ENCODE measurements at regions not wholly inside any gene's neighbourhood (a gene's known extent, or its start where the extent isn't known, plus 50 kb on each side); places are given as distances from the start of the nearest gene placed in this dataset.

DNA sequence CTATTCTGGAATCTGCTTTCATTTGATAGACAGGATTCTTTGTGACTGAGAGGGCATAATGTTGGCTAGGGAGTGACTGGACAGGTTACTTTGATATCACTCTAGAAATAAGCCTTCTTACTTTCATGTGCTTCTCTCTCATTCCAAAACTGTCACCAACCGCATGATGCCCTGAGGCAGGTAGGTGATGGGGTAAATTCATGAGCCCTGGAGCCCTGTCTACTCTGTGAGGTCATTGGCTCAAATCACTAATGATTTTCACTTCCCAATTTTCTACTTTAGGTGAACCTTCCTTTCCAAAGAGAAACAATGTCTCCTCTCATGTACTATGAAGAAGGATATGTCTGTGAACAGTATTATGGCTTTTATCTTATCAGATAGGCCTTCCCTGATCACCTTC, 596.7 kb downstream of the TUSC7 start:
- Mint-ChIP-seq H3K4me3 (no peak overlapping the region), H3K9me3 (peaks cover 0 to 27% (median 1%) of the 10 kb centered on the region in 11 donors), H3K27me3 (no peaks in the 10 kb centered on the region), H3K36me3 (no peaks in the 10 kb centered on the region), H3K4me1 (peaks cover 0 to 1% (median 0%) of the 10 kb centered on the region in 7 donors), H3K27ac (no peak overlapping the region)
- H3K27ac ChIP-seq (ENCODE audit: low read depth, low read length): no peak overlapping the region
- H3K4me3 ChIP-seq (ENCODE audit: low read length): no peak overlapping the region
- intact Hi-C loops (cut with micrococcal nuclease): no loop called here
- H3K9me3 ChIP-seq (ENCODE audit: control insufficient read depth in 2 of 3, low read length in 3 of 3): no peaks in the 10 kb centered on the region
- POLR2A ChIA-PET: no interaction called here
- no peak for ATAC-seq
- H3K4me1 ChIP-seq (ENCODE audit: control insufficient read depth in 2 of 2, insufficient read depth in 2 of 2, low read length in 2 of 2): no peaks in the 10 kb centered on the region
- no peak for DNase-seq
- no peaks in the 10 kb centered on the region for H3K36me3 ChIP-seq (ENCODE audit: control insufficient read depth in 2 of 3, insufficient read depth in 3 of 3, low read length in 3 of 3)
- H3K27me3 ChIP-seq (ENCODE audit: control insufficient read depth in 2 of 2, insufficient read depth in 2 of 2, low read length in 2 of 2): no peaks in the 10 kb centered on the region
- CTCF ChIA-PET: no interaction called here

DNA sequence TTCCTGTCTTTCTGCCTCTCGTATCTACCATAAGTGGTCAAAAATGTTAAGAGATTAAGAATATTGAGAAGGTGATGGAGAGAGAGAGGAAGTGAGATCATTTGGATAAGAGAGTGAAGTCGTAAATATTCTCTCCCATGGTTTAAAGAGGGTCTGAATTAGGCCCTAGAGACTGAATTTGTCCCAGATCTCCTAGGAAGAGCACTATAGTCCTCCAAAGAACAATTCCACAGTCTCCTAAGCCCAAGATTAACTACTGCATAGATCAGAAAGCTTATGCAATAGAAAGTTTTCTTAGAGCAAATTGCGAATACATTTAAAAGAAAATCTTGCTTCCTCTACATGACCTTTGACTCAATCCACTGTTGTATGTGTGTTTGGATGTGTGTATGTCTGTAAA, 598.8 kb downstream of the TUSC7 start:
- ATAC-seq (no peak), DNase-seq (no peak)
- H3K36me3 ChIP-seq (ENCODE audit: control insufficient read depth in 2 of 3, insufficient read depth in 3 of 3, low read length in 3 of 3): no peaks in the 10 kb centered on the region
- ChIA-PET POLR2A (no interaction called here), CTCF (no interaction called here)
- Mint-ChIP-seq H3K4me1 (peaks cover 0 to 1% (median 0%) of the 10 kb centered on the region in 7 donors), H3K9me3 (peaks cover 0 to 29% (median 2%) of the 10 kb centered on the region in 11 donors), H3K27ac (no peak overlapping the region), H3K4me3 (no peak overlapping the region), H3K36me3 (no peaks in the 10 kb centered on the region), H3K27me3 (no peaks in the 10 kb centered on the region)
- no peaks in the 10 kb centered on the region for H3K9me3 ChIP-seq (ENCODE audit: control insufficient read depth in 2 of 3, low read length in 3 of 3)
- H3K27ac ChIP-seq (ENCODE audit: low read depth, low read length): no peak overlapping the region
- H3K27me3 ChIP-seq (ENCODE audit: control insufficient read depth in 2 of 2, insufficient read depth in 2 of 2, low read length in 2 of 2): no peaks in the 10 kb centered on the region
- no peak overlapping the region for H3K4me3 ChIP-seq (ENCODE audit: low read length)
- intact Hi-C loops (cut with micrococcal nuclease): no loop called here
- no peaks in the 10 kb centered on the region for H3K4me1 ChIP-seq (ENCODE audit: control insufficient read depth in 2 of 2, insufficient read depth in 2 of 2, low read length in 2 of 2)

DNA sequence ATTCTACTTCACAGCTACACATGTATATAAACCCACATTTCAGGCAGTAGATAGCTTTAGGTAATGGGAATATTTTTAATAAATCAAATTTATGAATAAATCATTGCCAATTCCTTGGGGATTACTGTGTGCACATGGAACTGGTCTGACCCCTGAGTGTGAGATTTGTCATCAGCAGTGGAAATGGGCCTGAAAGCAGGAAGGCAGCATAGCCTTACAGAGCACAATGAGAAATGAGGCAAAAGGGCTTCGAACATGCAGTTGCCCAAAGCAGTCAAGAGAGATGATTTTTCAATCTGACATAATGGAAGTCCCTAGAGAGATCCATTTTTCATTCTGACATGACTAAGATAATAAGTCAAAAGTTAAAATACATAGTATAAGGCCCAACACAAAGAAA, 599.2 kb downstream of the TUSC7 start:
- DNase-seq (no peak), ATAC-seq (no peak)
- no peaks in the 10 kb centered on the region for H3K36me3 ChIP-seq (ENCODE audit: control insufficient read depth in 2 of 3, insufficient read depth in 3 of 3, low read length in 3 of 3)
- intact Hi-C loops (cut with micrococcal nuclease): no loop called here
- Mint-ChIP-seq H3K36me3 (no peaks in the 10 kb centered on the region), H3K27ac (no peak overlapping the region), H3K4me3 (no peak overlapping the region), H3K27me3 (no peaks in the 10 kb centered on the region), H3K9me3 (peaks cover 0 to 27% (median 2%) of the 10 kb centered on the region in 11 donors), H3K4me1 (peaks cover 0 to 1% (median 0%) of the 10 kb centered on the region in 7 donors)
- no peaks in the 10 kb centered on the region for H3K4me1 ChIP-seq (ENCODE audit: control insufficient read depth in 2 of 2, insufficient read depth in 2 of 2, low read length in 2 of 2)
- ChIA-PET POLR2A (no interaction called here), CTCF (no interaction called here)
- no peak overlapping the region for H3K4me3 ChIP-seq (ENCODE audit: low read length)
- H3K27ac ChIP-seq (ENCODE audit: low read depth, low read length): no peak overlapping the region
- no peaks in the 10 kb centered on the region for H3K27me3 ChIP-seq (ENCODE audit: control insufficient read depth in 2 of 2, insufficient read depth in 2 of 2, low read length in 2 of 2)
- H3K9me3 ChIP-seq (ENCODE audit: control insufficient read depth in 2 of 3, low read length in 3 of 3): no peaks in the 10 kb centered on the region

DNA sequence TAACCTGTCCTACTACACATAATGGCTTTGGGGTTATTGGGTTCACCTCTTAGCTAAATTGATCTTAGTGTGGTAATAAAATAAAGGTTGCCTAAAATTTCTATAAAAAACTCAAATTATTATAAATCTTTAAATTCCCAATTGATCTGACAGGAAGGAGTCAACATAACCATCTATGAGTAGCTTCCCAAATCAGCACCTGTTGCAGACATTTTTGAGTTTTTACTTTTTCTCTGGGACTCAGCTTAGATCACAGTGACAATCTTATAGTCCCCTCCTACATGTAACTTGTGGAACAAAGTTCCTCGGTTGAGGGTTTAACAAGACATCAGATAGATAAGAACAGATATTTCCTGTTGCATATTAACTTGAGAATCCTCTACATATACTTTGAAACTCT, 601.0 kb downstream of the TUSC7 start:
- no peak overlapping the region for H3K4me3 Mint-ChIP-seq
- DNase-seq: no peak
- Histone ChIP-seq H3K36me3 (ENCODE audit: control insufficient read depth in 2 of 3, insufficient read depth in 3 of 3, low read length in 3 of 3) (no peaks in the 10 kb centered on the region), H3K27me3 (ENCODE audit: control insufficient read depth in 2 of 2, insufficient read depth in 2 of 2, low read length in 2 of 2) (no peaks in the 10 kb centered on the region), H3K27ac (ENCODE audit: low read depth, low read length) (no peak overlapping the region), H3K9me3 (ENCODE audit: control insufficient read depth in 2 of 3, low read length in 3 of 3) (no peaks in the 10 kb centered on the region), H3K4me3 (ENCODE audit: low read length) (no peak overlapping the region), H3K4me1 (ENCODE audit: control insufficient read depth in 2 of 2, insufficient read depth in 2 of 2, low read length in 2 of 2) (no peaks in the 10 kb centered on the region)
- peaks cover 0 to 23% (median 2%) of the 10 kb centered on the region in 11 donors for H3K9me3 Mint-ChIP-seq
- peaks cover 0 to 1% (median 0%) of the 10 kb centered on the region in 7 donors for H3K4me1 Mint-ChIP-seq
- intact Hi-C loops (cut with micrococcal nuclease): no loop called here
- CTCF ChIA-PET: no interaction called here
- ATAC-seq: no peak
- H3K27ac Mint-ChIP-seq: no peak overlapping the region
- H3K27me3 Mint-ChIP-seq: no peaks in the 10 kb centered on the region
- H3K36me3 Mint-ChIP-seq: no peaks in the 10 kb centered on the region
- POLR2A ChIA-PET: no interaction called here

DNA sequence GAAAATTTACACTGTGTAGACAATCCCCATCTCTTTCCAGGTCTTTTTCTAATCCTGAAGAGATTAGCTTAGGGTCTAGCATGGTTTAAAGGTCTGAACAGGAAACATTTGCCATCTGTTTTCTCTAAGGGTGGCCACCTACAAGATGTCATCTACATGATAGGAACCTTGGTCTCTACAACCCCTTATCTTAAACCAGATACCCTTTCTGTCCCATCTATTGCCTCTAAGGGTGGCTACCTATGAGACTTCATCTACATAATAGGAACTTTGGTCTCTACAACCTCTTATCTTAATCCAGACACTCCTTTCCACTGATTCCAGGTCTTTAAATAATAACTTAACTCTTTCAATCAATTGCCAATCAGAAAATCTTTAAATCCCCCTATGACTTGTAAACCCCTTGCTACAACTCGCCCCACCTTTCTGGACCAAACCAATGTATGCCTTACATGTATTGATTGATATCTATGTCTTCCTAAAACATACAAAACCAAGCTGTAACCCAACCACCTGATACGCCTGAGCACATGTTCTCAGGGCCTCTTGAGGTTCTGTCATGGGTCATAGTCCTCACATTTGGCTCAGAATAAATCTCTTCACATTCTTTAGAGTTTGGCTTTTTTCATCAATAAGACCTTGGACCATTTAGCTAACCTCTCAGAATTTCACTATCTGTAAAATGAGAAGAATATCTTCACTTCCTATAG, 605.0 kb downstream of the TUSC7 start:
- DNase-seq: no peak
- intact Hi-C loops (cut with micrococcal nuclease): no loop called here
- H3K9me3 Mint-ChIP-seq: peaks cover 0 to 27% (median 4%) of the 10 kb centered on the region in 11 donors
- Histone ChIP-seq H3K4me1 (ENCODE audit: control insufficient read depth in 2 of 2, insufficient read depth in 2 of 2, low read length in 2 of 2) (no peaks in the 10 kb centered on the region), H3K27me3 (ENCODE audit: control insufficient read depth in 2 of 2, insufficient read depth in 2 of 2, low read length in 2 of 2) (no peaks in the 10 kb centered on the region), H3K36me3 (ENCODE audit: control insufficient read depth in 2 of 3, insufficient read depth in 3 of 3, low read length in 3 of 3) (no peaks in the 10 kb centered on the region), H3K9me3 (ENCODE audit: control insufficient read depth in 2 of 3, low read length in 3 of 3) (no peaks in the 10 kb centered on the region), H3K4me3 (ENCODE audit: low read length) (no peak overlapping the region), H3K27ac (ENCODE audit: low read depth, low read length) (no peak overlapping the region)
- H3K27me3 Mint-ChIP-seq: no peaks in the 10 kb centered on the region
- no peak overlapping the region for H3K27ac Mint-ChIP-seq
- ChIA-PET CTCF (no interaction called here), POLR2A (no interaction called here)
- no peak overlapping the region for H3K4me3 Mint-ChIP-seq
- ATAC-seq: no peak
- no peaks in the 10 kb centered on the region for H3K4me1 Mint-ChIP-seq
- no peaks in the 10 kb centered on the region for H3K36me3 Mint-ChIP-seq

DNA sequence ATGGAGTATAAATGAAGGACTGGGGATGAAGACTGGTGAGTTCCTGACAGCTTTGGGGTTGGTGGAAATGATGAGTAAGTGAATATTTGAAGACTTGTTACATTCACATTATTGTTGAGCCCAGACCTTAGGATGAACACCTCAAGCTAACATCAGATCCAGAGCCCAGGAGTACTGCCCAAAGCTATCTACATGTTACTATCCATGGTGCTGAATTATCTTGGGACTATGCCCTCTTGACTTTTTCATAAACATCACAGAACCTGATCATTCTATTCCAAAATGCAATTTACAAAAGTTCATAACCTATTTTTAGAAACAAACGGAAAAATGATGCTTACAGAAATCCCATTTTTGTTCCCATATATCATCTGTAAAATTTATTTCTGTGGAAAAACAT, 613.3 kb downstream of the TUSC7 start:
- no peak for ATAC-seq
- Mint-ChIP-seq H3K9me3 (peaks cover 0 to 34% (median 7%) of the 10 kb centered on the region in 11 donors), H3K4me1 (no peaks in the 10 kb centered on the region), H3K4me3 (no peak overlapping the region), H3K27ac (no peak overlapping the region), H3K27me3 (no peaks in the 10 kb centered on the region), H3K36me3 (no peaks in the 10 kb centered on the region)
- ChIA-PET POLR2A (no interaction called here), CTCF (no interaction called here)
- H3K27me3 ChIP-seq (ENCODE audit: control insufficient read depth in 2 of 2, insufficient read depth in 2 of 2, low read length in 2 of 2): no peaks in the 10 kb centered on the region
- no peaks in the 10 kb centered on the region for H3K4me1 ChIP-seq (ENCODE audit: control insufficient read depth in 2 of 2, insufficient read depth in 2 of 2, low read length in 2 of 2)
- H3K27ac ChIP-seq (ENCODE audit: low read depth, low read length): no peak overlapping the region
- no peak overlapping the region for H3K4me3 ChIP-seq (ENCODE audit: low read length)
- DNase-seq: no peak
- intact Hi-C loops (cut with micrococcal nuclease): no loop called here
- no peaks in the 10 kb centered on the region for H3K9me3 ChIP-seq (ENCODE audit: control insufficient read depth in 2 of 3, low read length in 3 of 3)
- H3K36me3 ChIP-seq (ENCODE audit: control insufficient read depth in 2 of 3, insufficient read depth in 3 of 3, low read length in 3 of 3): no peaks in the 10 kb centered on the region

DNA sequence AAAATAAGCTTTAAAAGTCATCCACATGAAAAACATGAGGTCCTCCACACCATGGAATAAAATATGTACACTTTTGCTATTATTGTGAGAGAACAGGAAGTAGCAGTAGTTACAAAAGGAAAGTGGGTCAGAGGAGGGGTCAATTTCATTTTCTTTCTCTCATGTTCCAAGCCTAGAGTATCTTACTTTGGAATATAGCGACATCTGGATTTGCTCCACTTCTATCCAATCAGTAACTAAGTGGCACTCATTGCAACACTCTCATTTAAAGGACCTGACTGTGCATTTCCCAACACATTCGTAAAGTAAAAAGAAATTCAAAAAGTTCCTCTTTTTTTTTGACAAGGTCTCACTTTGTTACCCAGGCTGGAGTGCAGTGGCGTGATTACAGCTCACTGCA, 637.3 kb downstream of the TUSC7 start:
- Histone ChIP-seq H3K27me3 (ENCODE audit: control insufficient read depth in 2 of 2, insufficient read depth in 2 of 2, low read length in 2 of 2) (no peaks in the 10 kb centered on the region), H3K36me3 (ENCODE audit: control insufficient read depth in 2 of 3, insufficient read depth in 3 of 3, low read length in 3 of 3) (no peaks in the 10 kb centered on the region), H3K27ac (ENCODE audit: low read depth, low read length) (no peak overlapping the region), H3K9me3 (ENCODE audit: control insufficient read depth in 2 of 3, low read length in 3 of 3) (no peaks in the 10 kb centered on the region), H3K4me3 (ENCODE audit: low read length) (no peak overlapping the region), H3K4me1 (ENCODE audit: control insufficient read depth in 2 of 2, insufficient read depth in 2 of 2, low read length in 2 of 2) (no peaks in the 10 kb centered on the region)
- Mint-ChIP-seq H3K36me3 (no peaks in the 10 kb centered on the region), H3K4me1 (no peaks in the 10 kb centered on the region), H3K27me3 (no peaks in the 10 kb centered on the region), H3K9me3 (peaks cover 0 to 19% (median 5%) of the 10 kb centered on the region in 11 donors), H3K27ac (no peak overlapping the region), H3K4me3 (no peak overlapping the region)
- CTCF ChIA-PET: no interaction called here
- intact Hi-C loops (cut with micrococcal nuclease): no loop called here
- ATAC-seq (no peak), DNase-seq (no peak)
- POLR2A ChIA-PET: no interaction called here

Measured in naive thymus-derived CD4-positive, alpha-beta T cell (primary cell).